C4-2B (cell line): ENCODE measurements at regions not wholly inside any gene's neighbourhood (a gene's known extent, or its start where the extent isn't known, plus 50 kb on each side); places are given as distances from the start of the nearest gene placed in this dataset.

Experiments
- H3K27ac ChIP-seq: fragments of 450-650 bp; 2 replicates; pipeline ENCODE4 v1.5.1; 2017
- CTCF ChIP-seq: fragments of 450-650 bp; conservative IDR thresholded peaks from 2 replicates; pipeline ENCODE4 v1.5.1; 2017; ENCODE audit warnings: mild to moderate bottlenecking
- ZFX ChIP-seq: fragments of 450-650 bp; IDR thresholded peaks from 2 replicates; pipeline ENCODE4 v1.6.1; 2017

GRCh38 chr15:94917068-94917467 is 685.7 kb downstream of the MCTP2 start:
- TF ChIP-seq ZFX (no peak), CTCF (no peak)
- no peak overlapping the region for H3K27ac ChIP-seq

GRCh38 chr15:94921936-94922335 is 690.6 kb downstream of the MCTP2 start:
- TF ChIP-seq CTCF (no peak), ZFX (no peak)
- H3K27ac ChIP-seq = no peak overlapping the region

- H3K27ac ChIP-seq = no peak overlapping the region
- no peak for TF ChIP-seq CTCF
- no peak for TF ChIP-seq ZFX
Measured at GRCh38 chr15:94924057-94924456, 692.7 kb downstream of the MCTP2 start.

GRCh38 chr15:94924971-94925598 is 693.7 kb downstream of the MCTP2 start:
- H3K27ac ChIP-seq = no peak overlapping the region
- TF ChIP-seq CTCF (no peak), ZFX (no peak)

GRCh38 chr15:94925680-94926079 is 694.3 kb downstream of the MCTP2 start:
- H3K27ac ChIP-seq = no peak overlapping the region
- TF ChIP-seq ZFX (no peak), CTCF (no peak)

- H3K27ac ChIP-seq = no peak overlapping the region
- TF ChIP-seq CTCF (no peak), ZFX (no peak)
Measured at GRCh38 chr15:94927003-94927402, 695.6 kb downstream of the MCTP2 start.

GRCh38 chr15:94929282-94929681 is 697.9 kb downstream of the MCTP2 start:
- no peak for TF ChIP-seq ZFX
- TF ChIP-seq CTCF = no peak
- H3K27ac ChIP-seq = no peak overlapping the region
